Mesenchymal stem cell (in vitro differentiated cells and primary cell): ENCODE measurements at regions not wholly inside any gene's neighbourhood (a gene's known extent, or its start where the extent isn't known, plus 50 kb on each side); places are given as distances from the start of the nearest gene placed in this dataset.
A peak's percentile ranks its signal among the peaks of the same experiment; 100 is the strongest.

Experiments used
- DNase-seq: peaks from one replicate; pipeline ENCODE4 v3.0.0-alpha.2; 2013
- H2AFZ ChIP-seq: one replicate; pipeline ENCODE4 v1.6.1; 2013; ENCODE audit warnings: low read depth, mild to moderate bottlenecking, control low read depth, inconsistent platforms, low read length, moderate library complexity
- H2AK5ac ChIP-seq: 2 replicates; pipeline ENCODE4 v1.6.1; 2013; ENCODE audit warnings: low read length, moderate library complexity, mild to moderate bottlenecking, inconsistent platforms; ENCODE audit not compliant: severe bottlenecking
- H2BK120ac ChIP-seq: one replicate; pipeline ENCODE4 v1.6.1; 2013; ENCODE audit warnings: low read depth, mild to moderate bottlenecking, inconsistent platforms, low read length, moderate library complexity
- H2BK12ac ChIP-seq, 2 experiments: one replicate each; pipeline ENCODE4 v1.6.1; 2013; ENCODE audit warnings: inconsistent platforms in 2 of 2, low read length in 2 of 2, mild to moderate bottlenecking in 2 of 2, moderate library complexity in 2 of 2, control low read depth in 1 of 2
- H2BK15ac ChIP-seq: one replicate; pipeline ENCODE4 v1.6.1; 2013; ENCODE audit warnings: mild to moderate bottlenecking, low read depth, inconsistent platforms; ENCODE audit not compliant: poor library complexity, severe bottlenecking
- H2BK5ac ChIP-seq: 2 replicates; pipeline ENCODE4 v1.6.1; 2013; ENCODE audit warnings: low read depth, mild to moderate bottlenecking, low read length, control low read depth, inconsistent platforms; ENCODE audit not compliant: poor library complexity, severe bottlenecking
- H3K14ac ChIP-seq, 2 experiments: one replicate each; pipeline ENCODE4 v1.6.1; 2013; ENCODE audit warnings: inconsistent platforms in 2 of 2, low read length in 2 of 2, control low read depth in 1 of 2, mild to moderate bottlenecking in 1 of 2, moderate library complexity in 1 of 2
- H3K18ac ChIP-seq, 2 experiments: one replicate each; pipeline ENCODE4 v1.6.1; 2013; ENCODE audit warnings: inconsistent platforms in 2 of 2, low read length in 2 of 2, control low read depth in 1 of 2, low read depth in 1 of 2, mild to moderate bottlenecking in 1 of 2
- H3K23ac ChIP-seq, 2 experiments: one replicate each; pipeline ENCODE4 v1.6.1; 2013; ENCODE audit warnings: inconsistent platforms in 2 of 2, low read length in 2 of 2, mild to moderate bottlenecking in 2 of 2, moderate library complexity in 2 of 2, control low read depth in 1 of 2
- H3K27ac ChIP-seq: 2 replicates; pipeline ENCODE4 v1.5.1; 2013; ENCODE audit warnings: mild to moderate bottlenecking, moderate library complexity, low read length, control low read depth, inconsistent platforms; ENCODE audit not compliant: poor library complexity, severe bottlenecking
- H3K27me3 ChIP-seq, 2 experiments: 2 replicates each; pipeline versions ENCODE4 v1.6.1 to v1.7.0; 2013; ENCODE audit warnings: low read length in 2 of 2, mild to moderate bottlenecking in 2 of 2, moderate library complexity in 2 of 2, control low read depth in 1 of 2, inconsistent platforms in 1 of 2; ENCODE audit not compliant: control insufficient read depth in 1 of 2, insufficient read depth in 1 of 2
- H3K36me3 ChIP-seq, 2 experiments: 2 replicates each; pipeline versions ENCODE4 v1.6.1 to v1.7.0; 2013; ENCODE audit warnings: low read length in 2 of 2, control low read depth in 1 of 2, inconsistent platforms in 1 of 2, low read depth in 1 of 2, mild to moderate bottlenecking in 1 of 2; ENCODE audit not compliant: insufficient read depth in 2 of 2, control insufficient read depth in 1 of 2
- H3K4ac ChIP-seq, 2 experiments: one replicate each; pipeline ENCODE4 v1.6.1; 2013; ENCODE audit warnings: inconsistent platforms in 2 of 2, low read length in 2 of 2, mild to moderate bottlenecking in 2 of 2, moderate library complexity in 2 of 2, control low read depth in 1 of 2, low read depth in 1 of 2
- H3K4me1 ChIP-seq: 2 replicates; pipeline ENCODE4 v1.6.1; 2013; ENCODE audit warnings: low read depth, low read length, control low read depth; ENCODE audit not compliant: control insufficient read depth, insufficient read depth
- H3K4me2 ChIP-seq: 2 replicates; pipeline ENCODE4 v1.6.1; 2013; ENCODE audit warnings: low read length, mild to moderate bottlenecking, inconsistent platforms; ENCODE audit not compliant: poor library complexity, severe bottlenecking
- H3K4me3 ChIP-seq, 2 experiments: 2 replicates each; pipeline versions ENCODE4 v1.5.1 to v1.7.0; 2013; ENCODE audit warnings: low read length in 2 of 2, mild to moderate bottlenecking in 2 of 2, control low read depth in 1 of 2, low read depth in 1 of 2; ENCODE audit not compliant: insufficient read depth in 1 of 2
- H3K79me1 ChIP-seq: replicated peaks from 2 replicates; pipeline ENCODE4 v1.6.1; 2013; ENCODE audit warnings: mild to moderate bottlenecking, control low read depth, low read length, inconsistent platforms; ENCODE audit not compliant: poor library complexity, severe bottlenecking
- H3K9ac ChIP-seq: 2 replicates; pipeline ENCODE4 v1.7.0; 2013; ENCODE audit warnings: mild to moderate bottlenecking, low read length, moderate library complexity
- H3K9me3 ChIP-seq: 2 replicates; pipeline ENCODE4 v1.7.0; 2013; ENCODE audit warnings: mild to moderate bottlenecking, low read length; ENCODE audit not compliant: control insufficient read depth
- H4K8ac ChIP-seq: one replicate; pipeline ENCODE4 v1.6.1; 2013; ENCODE audit warnings: inconsistent platforms, mild to moderate bottlenecking, low read length, moderate library complexity
- H4K91ac ChIP-seq: one replicate; pipeline ENCODE4 v1.6.1; 2013; ENCODE audit warnings: mild to moderate bottlenecking, low read length, inconsistent platforms
- WGBS: methylation state at CpG from one replicate; pipeline ENCODE4 v1.1.7; 2013; ENCODE audit warnings: mixed read lengths; 5-methylcytosine and 5-hydroxymethylcytosine counted together

DNA sequence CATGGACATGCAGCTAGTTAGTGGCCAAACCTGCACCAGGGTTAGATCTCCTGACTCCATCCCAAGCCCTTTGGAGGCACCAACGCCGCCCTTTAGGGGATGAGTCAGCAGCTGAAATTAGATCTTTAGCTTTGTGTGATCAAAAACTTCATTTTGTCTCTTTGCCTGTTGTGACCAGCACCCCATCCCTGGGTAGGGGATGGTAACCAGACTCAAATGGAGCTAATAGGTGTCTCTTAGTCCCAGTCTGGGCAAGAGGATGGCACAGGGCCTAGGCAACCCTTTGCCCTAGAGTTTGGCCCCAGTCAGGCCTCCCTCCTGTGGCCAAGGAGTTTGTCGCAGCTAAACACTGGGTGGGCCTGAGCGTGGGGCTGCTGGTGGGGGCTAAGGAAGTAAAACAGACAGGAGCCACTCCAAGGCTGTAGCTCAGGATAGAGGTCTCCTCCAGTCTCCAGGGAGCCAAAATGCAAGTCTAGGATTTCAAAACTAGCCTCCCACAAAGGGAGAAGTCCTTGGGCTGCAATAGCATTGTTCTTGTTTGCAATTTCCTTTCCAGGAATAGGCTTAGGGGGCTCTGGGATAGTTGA is 105.1 kb downstream of the CPN2 start:
- Histone ChIP-seq H3K27ac (no peak overlapping the region), H3K4ac (peak overlapping the region; percentile 22 to 57), H2BK5ac (no peak overlapping the region), H3K9me3 (no peaks in the 10 kb centered on the region), H2BK15ac (peak overlapping the region; percentile 78), H3K36me3 (no peaks in the 10 kb centered on the region), H3K27me3 (peaks cover 27 to 38% of the 10 kb centered on the region in 2 experiments), H4K8ac (peak overlapping the region; percentile 82), H3K23ac (peak overlapping the region in 1 of 2 experiments; percentile 27), H2BK120ac (peak overlapping the region; percentile 54), H3K79me1 (no peaks in the 10 kb centered on the region), H2BK12ac (peak overlapping the region; percentile 80 to 89), H3K4me3 (no peak overlapping the region), H3K4me1 (peaks cover 6% of the 10 kb centered on the region), H3K4me2 (no peak overlapping the region), H2AK5ac (no peak overlapping the region), H3K14ac (no peak overlapping the region), H3K9ac (no peak overlapping the region), H3K18ac (peak overlapping the region; percentile 69 to 77), H2AFZ (no peak overlapping the region), H4K91ac (peak overlapping the region; percentile 73)
- 77% methylated on average over 4 of the region's 4 CpGs for WGBS
- DNase-seq: no peak

DNA sequence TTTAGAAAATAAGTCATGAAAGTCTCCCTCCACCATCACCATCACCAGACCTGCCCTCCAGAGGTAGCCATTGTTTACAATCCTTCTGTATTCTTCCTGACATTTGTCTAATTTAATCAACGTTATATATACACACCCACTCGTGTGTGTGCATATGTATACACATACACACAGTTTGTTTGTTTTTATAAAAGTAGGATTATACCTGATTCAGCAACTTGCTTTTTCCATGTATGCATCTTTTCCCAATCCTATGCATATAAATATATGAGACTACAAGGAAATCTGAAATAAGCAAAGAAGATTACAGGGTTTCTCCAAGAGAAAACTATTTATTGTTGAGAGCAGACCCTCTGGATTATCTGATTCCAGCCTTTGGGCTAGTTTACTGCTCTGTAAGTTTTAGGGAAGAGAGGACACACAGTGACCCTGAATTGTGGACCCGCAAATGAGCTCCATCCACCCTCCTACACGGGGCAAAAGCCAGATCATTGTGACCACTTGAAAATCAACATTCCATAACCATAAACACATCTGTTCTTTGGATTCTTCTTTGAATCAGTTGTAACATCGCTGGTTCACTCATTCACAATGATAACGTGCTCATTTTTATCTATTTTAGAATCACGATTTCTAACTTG is 104.3 kb downstream of the CPN2 start:
- Histone ChIP-seq H4K91ac (no peak overlapping the region), H3K4ac (no peak overlapping the region), H3K4me2 (no peak overlapping the region), H4K8ac (no peak overlapping the region), H2AK5ac (no peak overlapping the region), H3K14ac (no peak overlapping the region), H3K4me1 (peaks cover 6% of the 10 kb centered on the region), H2BK12ac (no peak overlapping the region), H3K4me3 (no peak overlapping the region), H2BK120ac (no peak overlapping the region), H2BK15ac (no peak overlapping the region), H3K23ac (no peak overlapping the region), H3K27me3 (peaks cover 25 to 46% of the 10 kb centered on the region in 2 experiments), H2BK5ac (no peak overlapping the region), H3K36me3 (no peaks in the 10 kb centered on the region), H3K9ac (no peak overlapping the region), H2AFZ (no peak overlapping the region), H3K27ac (no peak overlapping the region), H3K18ac (no peak overlapping the region), H3K79me1 (no peaks in the 10 kb centered on the region), H3K9me3 (no peaks in the 10 kb centered on the region)
- WGBS: 31% methylated on average over 2 of the region's 7 CpGs
- DNase-seq: no peak

DNA sequence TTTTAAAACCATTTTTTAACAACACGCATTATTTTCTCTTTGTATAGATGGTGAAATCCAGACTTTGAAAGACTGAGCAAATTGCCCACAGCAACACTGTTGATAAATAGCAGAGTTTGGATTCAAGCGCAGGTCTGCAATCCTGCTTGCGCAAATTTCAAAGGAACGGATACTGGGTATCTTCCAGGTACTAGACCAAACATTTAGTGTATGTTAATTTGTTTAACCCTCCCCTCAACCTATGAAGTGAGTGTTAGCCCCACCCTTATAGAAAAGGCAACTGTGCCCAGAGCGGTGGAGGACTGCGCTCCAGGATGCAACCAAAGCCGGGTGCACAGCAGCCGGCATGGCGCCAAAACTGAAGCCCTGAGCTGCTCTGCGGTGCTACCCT is 103.8 kb downstream of the CPN2 start:
- Histone ChIP-seq H2BK5ac (no peak overlapping the region), H2BK12ac (peak overlapping the region; percentile 2 to 70), H2AK5ac (no peak overlapping the region), H4K8ac (no peak overlapping the region), H3K27ac (no peak overlapping the region), H3K36me3 (no peaks in the 10 kb centered on the region), H3K14ac (no peak overlapping the region), H3K79me1 (no peaks in the 10 kb centered on the region), H3K23ac (no peak overlapping the region), H3K4me1 (peaks cover 6% of the 10 kb centered on the region), H3K4me3 (no peak overlapping the region), H3K9me3 (no peaks in the 10 kb centered on the region), H2BK120ac (no peak overlapping the region), H3K9ac (no peak overlapping the region), H3K4ac (peak overlapping the region; percentile 7 to 54), H4K91ac (no peak overlapping the region), H3K18ac (peak overlapping the region in 1 of 2 experiments; percentile 75), H2AFZ (no peak overlapping the region), H3K27me3 (peaks cover 28 to 51% of the 10 kb centered on the region in 2 experiments), H2BK15ac (no peak overlapping the region), H3K4me2 (no peak overlapping the region)
- no peak for DNase-seq
- 94% methylated on average over 10 of the region's 10 CpGs for WGBS

- no peak overlapping the region for H2AK5ac ChIP-seq
- peaks cover 45 to 70% of the 10 kb centered on the region in 2 experiments for H3K27me3 ChIP-seq
- H2BK5ac ChIP-seq: no peak overlapping the region
- H3K27ac ChIP-seq: no peak overlapping the region
- H3K9ac ChIP-seq: no peak overlapping the region
- H3K23ac ChIP-seq: no peak overlapping the region
- H2BK12ac ChIP-seq: peak overlapping the region; percentile 38 to 83
- no peak overlapping the region for H3K4me3 ChIP-seq
- H2BK120ac ChIP-seq: no peak overlapping the region
- DNase-seq: no peak
- H3K79me1 ChIP-seq: no peaks in the 10 kb centered on the region
- H3K14ac ChIP-seq: no peak overlapping the region
- H2AFZ ChIP-seq: no peak overlapping the region
- peaks cover 6% of the 10 kb centered on the region for H3K4me1 ChIP-seq
- WGBS: 67% methylated on average over 9 of the region's 13 CpGs
- peak overlapping the region; percentile 28 for H4K8ac ChIP-seq
- peak overlapping the region; percentile 23 to 61 for H3K18ac ChIP-seq
- H3K36me3 ChIP-seq: no peaks in the 10 kb centered on the region
- no peak overlapping the region for H2BK15ac ChIP-seq
- H3K4ac ChIP-seq: no peak overlapping the region
- H3K4me2 ChIP-seq: no peak overlapping the region
- no peak overlapping the region for H4K91ac ChIP-seq
- H3K9me3 ChIP-seq: no peaks in the 10 kb centered on the region
Measured at GRCh38 chr3:194249323-194250097, 101.6 kb downstream of the CPN2 start.
